ENCODE measurements at regions not wholly inside any gene's neighbourhood (a gene's known extent, or its start where the extent isn't known, plus 50 kb on each side); places are given as distances from the start of the nearest gene placed in this dataset.

- H3K36me3 ChIP-seq (ENCODE audit: insufficient read depth, low read length) = no peaks in the 10 kb centered on the region
- no peak overlapping the region for H3K4me3 ChIP-seq (ENCODE audit: low read depth, low read length, poor library complexity, severe bottlenecking)
- no peaks in the 10 kb centered on the region for H3K9me3 ChIP-seq (ENCODE audit: low read length)
- H3K9ac ChIP-seq (ENCODE audit: low read length) = no peak overlapping the region
- H3K27me3 ChIP-seq (ENCODE audit: insufficient read depth, low read length) = 0 out of 2 replicates have a peak, but pooled peaks cover 3% of the 10 kb centered on the region
- no peaks in the 10 kb centered on the region for H3F3A ChIP-seq (ENCODE audit: insufficient read depth, low read length)
- no peak overlapping the region for H3K27ac ChIP-seq (ENCODE audit: low read depth, low read length, poor library complexity, severe bottlenecking)
- no peaks in the 10 kb centered on the region for H3K79me2 ChIP-seq (ENCODE audit: insufficient read depth, low read length)
- H2AFZ ChIP-seq (ENCODE audit: low read length) = no peak overlapping the region
- TF ChIP-seq EZH2 (IDR thresholded peaks at IDR 0.05; ENCODE audit: borderline replicate concordance, low read length) (no peak), CTCF (IDR thresholded peaks at IDR 0.05; ENCODE audit: low read length) (no peak)
- H3K9me2 ChIP-seq (ENCODE audit: low read depth, low read length) = no peaks in the 10 kb centered on the region
- H3K4me2 ChIP-seq (ENCODE audit: low read length) = no peak overlapping the region
- H4K20me1 ChIP-seq (ENCODE audit: insufficient read depth, low read length) = no peaks in the 10 kb centered on the region
- H3K4me1 ChIP-seq (ENCODE audit: insufficient read depth, low read length, severe bottlenecking) = peaks cover 3% of the 10 kb centered on the region
Observed at GRCh38 chr13:52925775-52926285, 77.4 kb upstream of the PCDH8 start.

- Histone ChIP-seq H3K9me3 (ENCODE audit: low read length) (no peaks in the 10 kb centered on the region), H3K9ac (ENCODE audit: low read length) (no peak overlapping the region), H3F3A (ENCODE audit: insufficient read depth, low read length) (no peaks in the 10 kb centered on the region), H3K27me3 (ENCODE audit: insufficient read depth, low read length) (0 out of 2 replicates have a peak, but pooled peaks cover 3% of the 10 kb centered on the region), H4K20me1 (ENCODE audit: insufficient read depth, low read length) (no peaks in the 10 kb centered on the region), H3K79me2 (ENCODE audit: insufficient read depth, low read length) (no peaks in the 10 kb centered on the region), H3K4me1 (ENCODE audit: insufficient read depth, low read length, severe bottlenecking) (peaks cover 5% of the 10 kb centered on the region), H3K9me2 (ENCODE audit: low read depth, low read length) (no peaks in the 10 kb centered on the region), H3K27ac (ENCODE audit: low read depth, low read length, poor library complexity, severe bottlenecking) (no peak overlapping the region), H3K36me3 (ENCODE audit: insufficient read depth, low read length) (no peaks in the 10 kb centered on the region), H2AFZ (ENCODE audit: low read length) (no peak overlapping the region), H3K4me3 (ENCODE audit: low read depth, low read length, poor library complexity, severe bottlenecking) (no peak overlapping the region), H3K4me2 (ENCODE audit: low read length) (no peak overlapping the region)
- TF ChIP-seq EZH2 (IDR thresholded peaks at IDR 0.05; ENCODE audit: borderline replicate concordance, low read length) (no peak), CTCF (IDR thresholded peaks at IDR 0.05; ENCODE audit: low read length) (no peak)
Observed at GRCh38 chr13:52925251-52925650, 76.8 kb upstream of the PCDH8 start.

- peaks cover 5% of the 10 kb centered on the region for H3K4me1 ChIP-seq (ENCODE audit: insufficient read depth, low read length, severe bottlenecking)
Observed at GRCh38 chr13:52924289-52925148, 76.1 kb upstream of the PCDH8 start.

More at GRCh38 chr13:52924289-52925148, 76.1 kb upstream of the PCDH8 start:
- Histone ChIP-seq H3K9ac (ENCODE audit: low read length) (no peak overlapping the region), H3F3A (ENCODE audit: insufficient read depth, low read length) (no peaks in the 10 kb centered on the region), H3K4me2 (ENCODE audit: low read length) (no peak overlapping the region), H3K9me2 (ENCODE audit: low read depth, low read length) (no peaks in the 10 kb centered on the region), H3K27me3 (ENCODE audit: insufficient read depth, low read length) (0 out of 2 replicates have a peak, but pooled peaks cover 3% of the 10 kb centered on the region), H2AFZ (ENCODE audit: low read length) (no peak overlapping the region), H3K36me3 (ENCODE audit: insufficient read depth, low read length) (no peaks in the 10 kb centered on the region), H3K4me3 (ENCODE audit: low read depth, low read length, poor library complexity, severe bottlenecking) (no peak overlapping the region), H4K20me1 (ENCODE audit: insufficient read depth, low read length) (no peaks in the 10 kb centered on the region), H3K9me3 (ENCODE audit: low read length) (no peaks in the 10 kb centered on the region), H3K79me2 (ENCODE audit: insufficient read depth, low read length) (no peaks in the 10 kb centered on the region), H3K27ac (ENCODE audit: low read depth, low read length, poor library complexity, severe bottlenecking) (no peak overlapping the region)
- no peak for TF ChIP-seq EZH2 (IDR thresholded peaks at IDR 0.05; ENCODE audit: borderline replicate concordance, low read length)
- TF ChIP-seq CTCF (IDR thresholded peaks at IDR 0.05; ENCODE audit: low read length) = no peak

Measured in OCI-LY1 (cell line).